Type B pancreatic cell (in vitro differentiated cells): ENCODE measurements at regions not wholly inside any gene's neighbourhood (a gene's known extent, or its start where the extent isn't known, plus 50 kb on each side); places are given as distances from the start of the nearest gene placed in this dataset.

Source experiments
- DNase-seq: peaks from one replicate; pipeline ENCODE4 v3.0.0; 2021; ENCODE audit warnings: mixed read lengths; ENCODE audit not compliant: unreplicated experiment; ENCODE audit errors: extremely low spot score
- H3K27ac Mint-ChIP-seq: 2 replicates; pipeline ENCODE4 v1.8.0; 2021; ENCODE audit warnings: mild to moderate bottlenecking, mixed read lengths
- H3K27me3 Mint-ChIP-seq: 2 replicates; pipeline ENCODE4 v1.8.0; 2021; ENCODE audit warnings: mixed read lengths
- H3K36me3 Mint-ChIP-seq: 2 replicates; pipeline ENCODE4 v1.8.0; 2021; ENCODE audit warnings: mixed read lengths
- H3K4me1 Mint-ChIP-seq: one replicate; pipeline ENCODE4 v1.8.0; 2021; ENCODE audit warnings: mixed read lengths; ENCODE audit not compliant: unreplicated experiment
- H3K4me3 Mint-ChIP-seq: 2 replicates; pipeline ENCODE4 v1.8.0; 2021; ENCODE audit warnings: mild to moderate bottlenecking, mixed read lengths
- H3K9me3 Mint-ChIP-seq: 2 replicates; pipeline ENCODE4 v1.8.0; 2021; ENCODE audit warnings: mixed read lengths
- CTCF ChIP-seq: fragments of 200-600 bp; sonication (generic); conservative IDR thresholded peaks from 2 replicates; pipeline ENCODE4 v1.5.0; 2021; ENCODE audit warnings: antibody characterized with exemption, mild to moderate bottlenecking

GRCh38 chr7:115096262-115096661 is 174.4 kb downstream of the MDFIC start:
- H3K4me3 Mint-ChIP-seq, result no peak overlapping the region
- TF ChIP-seq CTCF, result no peak
- H3K9me3 Mint-ChIP-seq, result peaks cover 6% of the 10 kb centered on the region
- peaks cover 5% of the 10 kb centered on the region for H3K4me1 Mint-ChIP-seq
- no peak overlapping the region for H3K27ac Mint-ChIP-seq
- no peaks in the 10 kb centered on the region for H3K36me3 Mint-ChIP-seq
- DNase-seq, result no peak
- H3K27me3 Mint-ChIP-seq, result peaks cover 3% of the 10 kb centered on the region

GRCh38 chr7:115094163-115094562 is 172.3 kb downstream of the MDFIC start:
- no peak for TF ChIP-seq CTCF

GRCh38 chr7:115088893-115089292 is 167.0 kb downstream of the MDFIC start:
- Mint-ChIP-seq H3K4me3 (no peak overlapping the region), H3K27ac (no peak overlapping the region), H3K4me1 (peaks cover 7% of the 10 kb centered on the region), H3K9me3 (no peaks in the 10 kb centered on the region), H3K36me3 (no peaks in the 10 kb centered on the region), H3K27me3 (no peaks in the 10 kb centered on the region)
- no peak for TF ChIP-seq CTCF
- DNase-seq, result no peak

More at GRCh38 chr7:115094163-115094562, 172.3 kb downstream of the MDFIC start:
- H3K4me3 Mint-ChIP-seq, result no peak overlapping the region
- H3K4me1 Mint-ChIP-seq, result peaks cover 5% of the 10 kb centered on the region
- H3K9me3 Mint-ChIP-seq, result peaks cover 6% of the 10 kb centered on the region
- DNase-seq, result no peak
- peaks cover 3% of the 10 kb centered on the region for H3K27me3 Mint-ChIP-seq
- H3K27ac Mint-ChIP-seq, result no peak overlapping the region
- H3K36me3 Mint-ChIP-seq, result no peaks in the 10 kb centered on the region

GRCh38 chr7:115087437-115087836 is 165.5 kb downstream of the MDFIC start:
- TF ChIP-seq CTCF, result no peak
- Mint-ChIP-seq H3K9me3 (no peaks in the 10 kb centered on the region), H3K4me1 (peaks cover 7% of the 10 kb centered on the region), H3K27ac (no peak overlapping the region), H3K27me3 (no peaks in the 10 kb centered on the region), H3K36me3 (no peaks in the 10 kb centered on the region), H3K4me3 (peak overlapping the region; percentile 44)
- DNase-seq, result no peak

- TF ChIP-seq CTCF, result no peak
- Mint-ChIP-seq H3K4me1 (peaks cover 7% of the 10 kb centered on the region), H3K27ac (no peak overlapping the region)
Measured at GRCh38 chr7:115086146-115086841, 164.4 kb downstream of the MDFIC start.

More at GRCh38 chr7:115086146-115086841, 164.4 kb downstream of the MDFIC start:
- no peak for DNase-seq
- H3K36me3 Mint-ChIP-seq, result no peaks in the 10 kb centered on the region
- H3K9me3 Mint-ChIP-seq, result no peaks in the 10 kb centered on the region
- no peak overlapping the region for H3K4me3 Mint-ChIP-seq
- no peaks in the 10 kb centered on the region for H3K27me3 Mint-ChIP-seq
